ENCODE measurements at regions not wholly inside any gene's neighbourhood (a gene's known extent, or its start where the extent isn't known, plus 50 kb on each side); places are given as distances from the start of the nearest gene placed in this dataset.

- TF ChIP-seq GATA3 (IDR thresholded peaks at IDR 0.05; ENCODE audit: low read depth, low read length) (no peak), GATA2 (IDR thresholded peaks at IDR 0.05; ENCODE audit: low read depth, low read length) (no peak)
Measured at GRCh38 chr9:25418974-25419373, 259.3 kb downstream of the TUSC1 start.

All from SH-SY5Y (cell line).